ENCODE measurements at regions not wholly inside any gene's neighbourhood (a gene's known extent, or its start where the extent isn't known, plus 50 kb on each side); places are given as distances from the start of the nearest gene placed in this dataset.
A peak's percentile ranks its signal among the peaks of the same experiment; 100 is the strongest.

DNA sequence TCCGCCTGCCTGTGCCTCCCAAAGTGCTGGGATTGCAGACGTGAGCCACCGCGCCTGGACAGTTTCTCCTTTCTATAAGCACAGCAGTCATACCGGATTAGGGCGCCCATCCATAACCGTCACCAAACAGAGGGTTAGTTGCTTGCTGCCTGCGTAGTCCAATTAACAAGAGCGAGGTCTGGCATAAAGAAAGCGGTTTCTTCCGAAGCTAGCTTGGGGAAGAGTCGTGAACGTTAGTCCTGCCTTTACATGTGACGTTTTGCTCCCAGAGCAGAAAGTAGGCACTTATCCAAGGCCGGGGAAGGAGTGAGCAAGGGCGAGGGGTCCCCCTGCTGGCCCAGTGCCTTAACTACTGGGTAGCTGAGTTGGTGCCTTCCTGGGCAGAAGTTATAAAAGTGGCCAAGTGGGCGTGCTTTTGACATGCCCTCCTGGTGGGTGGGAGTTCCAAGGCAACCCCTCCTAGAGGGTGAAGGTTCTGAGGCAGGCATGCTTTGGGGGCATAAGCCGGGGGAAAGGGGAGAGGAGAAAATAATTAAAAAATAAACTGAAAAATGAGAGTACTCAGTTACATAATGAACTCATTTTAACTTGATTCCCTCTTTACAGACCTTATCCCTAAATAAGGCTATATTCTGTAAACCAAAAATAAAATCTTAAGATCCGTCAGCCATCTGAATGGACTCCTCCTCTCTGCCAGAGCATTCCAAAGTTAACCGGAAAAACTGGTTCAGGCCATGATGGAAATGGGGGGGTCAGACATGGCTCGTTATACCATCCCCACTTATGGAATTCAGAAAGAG is 88.0 kb downstream of the FAM217A start:
- intact Hi-C loops (cut with DNase I; ENCODE audit: low total_unique reads), result no loop called here
- TF ChIP-seq, protein P1, sequence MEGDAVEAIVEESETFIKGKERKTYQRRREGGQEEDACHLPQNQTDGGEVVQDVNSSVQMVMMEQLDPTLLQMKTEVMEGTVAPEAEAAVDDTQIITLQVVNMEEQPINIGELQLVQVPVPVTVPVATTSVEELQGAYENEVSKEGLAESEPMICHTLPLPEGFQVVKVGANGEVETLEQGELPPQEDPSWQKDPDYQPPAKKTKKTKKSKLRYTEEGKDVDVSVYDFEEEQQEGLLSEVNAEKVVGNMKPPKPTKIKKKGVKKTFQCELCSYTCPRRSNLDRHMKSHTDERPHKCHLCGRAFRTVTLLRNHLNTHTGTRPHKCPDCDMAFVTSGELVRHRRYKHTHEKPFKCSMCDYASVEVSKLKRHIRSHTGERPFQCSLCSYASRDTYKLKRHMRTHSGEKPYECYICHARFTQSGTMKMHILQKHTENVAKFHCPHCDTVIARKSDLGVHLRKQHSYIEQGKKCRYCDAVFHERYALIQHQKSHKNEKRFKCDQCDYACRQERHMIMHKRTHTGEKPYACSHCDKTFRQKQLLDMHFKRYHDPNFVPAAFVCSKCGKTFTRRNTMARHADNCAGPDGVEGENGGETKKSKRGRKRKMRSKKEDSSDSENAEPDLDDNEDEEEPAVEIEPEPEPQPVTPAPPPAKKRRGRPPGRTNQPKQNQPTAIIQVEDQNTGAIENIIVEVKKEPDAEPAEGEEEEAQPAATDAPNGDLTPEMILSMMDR (IDR thresholded peaks at IDR 0.05), result peak; percentile 79 to 87 (median 85)
- peak in 2 of 3 donors; percentile 30 to 43 for TF ChIP-seq POLR2AphosphoS5 (IDR thresholded peaks at IDR 0.05)
- no peak for TF ChIP-seq POLR2A (IDR thresholded peaks at IDR 0.05)
- TF ChIP-seq EP300 (IDR thresholded peaks at IDR 0.05; ENCODE audit: low read depth), result no peak
- H3K27me3 ChIP-seq, result no peaks in the 10 kb centered on the region
- DNase-seq, result peak; percentile 87
- H3K4me3 ChIP-seq, result peak overlapping the region in 3 of 4 donors; percentile 20 to 46 (median 25)
- no peaks in the 10 kb centered on the region for H3K9me3 ChIP-seq
- 15 to 21% methylated on average over 4 to 21 of the region's 21 CpGs for WGBS, 2 donors (ENCODE audit: low coverage in 1 of 2)
- peaks cover 5 to 20% (median 12%) of the 10 kb centered on the region in 4 donors for H3K4me1 ChIP-seq
- peak overlapping the region; percentile 48 to 69 (median 60) for H3K27ac ChIP-seq
- in situ Hi-C loops (cut with MboI; ENCODE audit: low pct_ligation_motif_present in 1 of 4, low pct_unique_long_range_greater_than_20kb in 1 of 4, low sequenced_read_pairs in 3 of 4), result loop anchor here (5.0 to 25.0 kb wide), 3 partner anchors 244 to 704 kb away; no protein-coding TSS in a partner anchor
- no peaks in the 10 kb centered on the region for H3K36me3 ChIP-seq

GRCh38 chr6:3991941-3992340 is 87.0 kb downstream of the FAM217A start:
- TF ChIP-seq POLR2AphosphoS5 (IDR thresholded peaks at IDR 0.05), result no peak
- TF ChIP-seq EP300 (IDR thresholded peaks at IDR 0.05; ENCODE audit: low read depth), result no peak
- TF ChIP-seq, protein P1 (IDR thresholded peaks at IDR 0.05), result no peak
- no peak for TF ChIP-seq POLR2A (IDR thresholded peaks at IDR 0.05)
- H3K27ac ChIP-seq, result no peak overlapping the region
- no peak overlapping the region for H3K4me3 ChIP-seq
- intact Hi-C loops (cut with DNase I; ENCODE audit: low total_unique reads), result no loop called here
- 85 to 96% methylated on average over 3 to 4 of the region's 4 CpGs for WGBS, 2 donors (ENCODE audit: low coverage in 1 of 2)
- no peaks in the 10 kb centered on the region for H3K27me3 ChIP-seq
- no peak for DNase-seq
- H3K4me1 ChIP-seq, result peaks cover 3 to 16% (median 10%) of the 10 kb centered on the region in 4 donors
- no peaks in the 10 kb centered on the region for H3K36me3 ChIP-seq
- in situ Hi-C loops (cut with MboI; ENCODE audit: low pct_ligation_motif_present in 1 of 4, low pct_unique_long_range_greater_than_20kb in 1 of 4, low sequenced_read_pairs in 3 of 4), result loop anchor here (5.0 to 25.0 kb wide), 3 partner anchors 245 to 705 kb away; no protein-coding TSS in a partner anchor
- H3K9me3 ChIP-seq, result no peaks in the 10 kb centered on the region

DNA sequence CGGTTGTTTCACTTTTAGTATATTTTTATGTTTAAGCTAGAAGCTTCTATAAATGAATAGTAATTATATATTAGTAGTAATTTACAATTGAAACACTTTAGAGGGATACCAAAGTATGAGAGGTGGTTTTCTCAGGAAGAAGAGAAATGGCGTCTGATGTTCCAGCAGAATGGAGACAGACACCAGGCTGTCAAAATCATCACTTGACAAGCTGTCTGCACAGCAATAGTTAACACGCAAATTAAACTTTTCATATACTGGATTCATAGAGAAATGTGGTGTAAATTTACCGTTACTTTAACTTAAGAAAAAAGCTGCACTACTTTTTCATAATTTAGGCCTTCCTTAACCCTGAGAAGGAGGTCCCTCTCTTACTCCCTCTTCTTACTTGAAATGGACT is 82.6 kb downstream of the FAM217A start:
- H3K27me3 ChIP-seq, result no peaks in the 10 kb centered on the region
- WGBS, 2 donors (ENCODE audit: low coverage in 1 of 2), result 95 to 96% methylated on average over 4 of the region's 4 CpGs
- no peak for DNase-seq
- intact Hi-C loops (cut with DNase I; ENCODE audit: low total_unique reads) (no loop called here), in situ Hi-C loops (cut with MboI; ENCODE audit: low pct_ligation_motif_present in 1 of 4, low pct_unique_long_range_greater_than_20kb in 1 of 4, low sequenced_read_pairs in 3 of 4) (loop anchor here in 2 of 4 donors (25.0 kb wide), 1 partner anchor 709 kb away; no protein-coding TSS in a partner anchor)
- H3K4me1 ChIP-seq, result peaks cover 0 to 10% (median 7%) of the 10 kb centered on the region in 4 donors
- TF ChIP-seq POLR2AphosphoS5 (IDR thresholded peaks at IDR 0.05) (no peak), EP300 (IDR thresholded peaks at IDR 0.05; ENCODE audit: low read depth) (no peak), POLR2A (IDR thresholded peaks at IDR 0.05) (no peak)
- no peaks in the 10 kb centered on the region for H3K9me3 ChIP-seq
- H3K36me3 ChIP-seq, result no peaks in the 10 kb centered on the region
- no peak overlapping the region for H3K27ac ChIP-seq
- no peak overlapping the region for H3K4me3 ChIP-seq

DNA sequence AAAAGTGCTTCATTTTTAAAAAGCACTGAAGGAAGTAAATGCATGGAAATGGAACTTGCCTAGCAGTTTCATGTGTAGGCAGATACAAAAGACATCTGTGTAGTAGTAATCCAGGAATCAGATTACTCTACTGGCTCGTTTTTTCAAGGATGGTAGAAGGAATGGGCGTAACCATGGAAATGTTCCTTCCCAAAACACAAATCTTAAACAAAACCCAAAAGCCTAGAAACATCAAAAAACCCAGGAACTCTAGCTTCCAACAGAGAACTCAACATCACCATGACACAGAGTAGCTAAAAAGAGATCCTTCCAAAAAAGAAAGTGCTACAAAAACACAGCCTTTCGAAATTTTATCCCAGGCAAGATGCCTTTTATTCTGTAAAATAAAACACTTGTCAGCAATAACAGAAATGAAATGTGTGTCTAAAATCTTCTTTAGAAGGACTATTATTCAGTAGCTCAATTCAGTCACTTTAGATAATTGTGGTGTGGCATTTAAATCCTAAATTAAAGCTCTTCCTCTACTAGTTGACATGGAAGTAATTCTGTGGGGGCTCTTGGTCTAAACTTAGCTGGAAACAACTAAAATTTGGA is 81.7 kb downstream of the FAM217A start:
- 49 to 50% methylated on average over 3 of the region's 3 CpGs for WGBS, 2 donors (ENCODE audit: low coverage in 1 of 2)
- DNase-seq, result no peak
- H3K36me3 ChIP-seq, result no peaks in the 10 kb centered on the region
- in situ Hi-C loops (cut with MboI; ENCODE audit: low pct_ligation_motif_present in 1 of 4, low pct_unique_long_range_greater_than_20kb in 1 of 4, low sequenced_read_pairs in 3 of 4), result loop anchor here in 2 of 4 donors (25.0 kb wide), 1 partner anchor 710 kb away; no protein-coding TSS in a partner anchor
- peak overlapping the region in 2 of 4 donors; percentile 47 to 49 for H3K27ac ChIP-seq
- H3K4me3 ChIP-seq, result no peak overlapping the region
- H3K9me3 ChIP-seq, result no peaks in the 10 kb centered on the region
- H3K4me1 ChIP-seq, result peaks cover 0 to 9% (median 6%) of the 10 kb centered on the region in 4 donors
- H3K27me3 ChIP-seq, result no peaks in the 10 kb centered on the region
- intact Hi-C loops (cut with DNase I; ENCODE audit: low total_unique reads), result no loop called here
- TF ChIP-seq, protein P1 (IDR thresholded peaks at IDR 0.05), result no peak
- TF ChIP-seq POLR2A (IDR thresholded peaks at IDR 0.05) (no peak), POLR2AphosphoS5 (IDR thresholded peaks at IDR 0.05) (no peak), EP300 (IDR thresholded peaks at IDR 0.05; ENCODE audit: low read depth) (no peak)

Data from transverse colon (tissue), 4 donors.